ENCODE measurements at regions not wholly inside any gene's neighbourhood (a gene's known extent, or its start where the extent isn't known, plus 50 kb on each side); places are given as distances from the start of the nearest gene placed in this dataset.

DNA sequence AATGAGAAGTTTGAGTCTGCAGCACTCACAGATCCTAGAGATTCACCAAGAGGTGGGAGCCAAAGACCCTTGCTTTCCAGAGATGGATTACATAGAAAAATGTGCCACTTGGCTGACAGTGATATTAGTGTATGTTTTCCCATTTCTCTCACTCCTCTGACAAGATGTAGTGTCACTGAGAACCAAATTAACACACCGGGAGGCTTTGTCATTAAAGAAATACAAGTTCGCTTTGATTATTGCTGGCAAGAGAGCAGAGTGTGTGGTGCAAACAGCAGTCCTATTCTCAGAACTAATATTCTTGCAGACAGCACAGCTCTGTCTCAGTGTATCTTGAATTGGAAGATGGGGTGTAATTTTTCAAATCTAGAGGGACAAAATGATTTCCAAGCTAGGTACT is 171.6 kb upstream of the SETBP1 start:
- Histone ChIP-seq H3K27me3 (ENCODE audit: insufficient read depth in 3 of 3, low read length in 2 of 3) (no peaks in the 10 kb centered on the region), H3K4me1 (no peaks in the 10 kb centered on the region), H3K4me3 (no peak overlapping the region), H3K27ac (no peak overlapping the region), H3K36me3 (ENCODE audit: insufficient read depth in 1 of 2, low read depth in 1 of 2) (no peaks in the 10 kb centered on the region), H3K9me3 (no peaks in the 10 kb centered on the region)
- ATAC-seq (no peak), DNase-seq (no peak)
- 80 to 92% (median 88%) methylated on average over 2 of the region's 2 CpGs for WGBS, 3 donors
- intact Hi-C loops (cut with DNase I), result no loop called here
- TF ChIP-seq, protein P1, sequence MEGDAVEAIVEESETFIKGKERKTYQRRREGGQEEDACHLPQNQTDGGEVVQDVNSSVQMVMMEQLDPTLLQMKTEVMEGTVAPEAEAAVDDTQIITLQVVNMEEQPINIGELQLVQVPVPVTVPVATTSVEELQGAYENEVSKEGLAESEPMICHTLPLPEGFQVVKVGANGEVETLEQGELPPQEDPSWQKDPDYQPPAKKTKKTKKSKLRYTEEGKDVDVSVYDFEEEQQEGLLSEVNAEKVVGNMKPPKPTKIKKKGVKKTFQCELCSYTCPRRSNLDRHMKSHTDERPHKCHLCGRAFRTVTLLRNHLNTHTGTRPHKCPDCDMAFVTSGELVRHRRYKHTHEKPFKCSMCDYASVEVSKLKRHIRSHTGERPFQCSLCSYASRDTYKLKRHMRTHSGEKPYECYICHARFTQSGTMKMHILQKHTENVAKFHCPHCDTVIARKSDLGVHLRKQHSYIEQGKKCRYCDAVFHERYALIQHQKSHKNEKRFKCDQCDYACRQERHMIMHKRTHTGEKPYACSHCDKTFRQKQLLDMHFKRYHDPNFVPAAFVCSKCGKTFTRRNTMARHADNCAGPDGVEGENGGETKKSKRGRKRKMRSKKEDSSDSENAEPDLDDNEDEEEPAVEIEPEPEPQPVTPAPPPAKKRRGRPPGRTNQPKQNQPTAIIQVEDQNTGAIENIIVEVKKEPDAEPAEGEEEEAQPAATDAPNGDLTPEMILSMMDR (IDR thresholded peaks at IDR 0.05), result no peak

DNA sequence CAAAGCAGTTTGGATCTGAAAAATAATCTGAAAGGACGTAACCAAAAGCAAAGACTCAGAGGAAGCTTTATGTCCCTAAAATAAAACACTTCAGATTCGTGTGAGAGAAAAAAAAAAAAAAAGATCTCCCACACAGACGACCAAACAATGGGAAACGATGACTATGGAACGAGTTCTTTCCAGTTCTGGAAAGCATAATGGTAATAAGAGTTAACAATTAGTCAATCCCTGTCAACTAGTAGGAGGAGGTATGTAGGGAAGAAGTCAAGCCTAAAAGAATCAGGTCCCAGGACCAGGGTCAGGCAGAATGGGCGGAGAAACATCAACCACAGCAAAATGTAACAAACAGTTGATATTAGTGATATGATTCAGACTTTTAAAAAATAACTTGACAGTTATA is 170.3 kb upstream of the SETBP1 start:
- TF ChIP-seq, protein P1 (IDR thresholded peaks at IDR 0.05), result no peak
- H3K36me3 ChIP-seq (ENCODE audit: insufficient read depth in 1 of 2, low read depth in 1 of 2), result no peaks in the 10 kb centered on the region
- intact Hi-C loops (cut with DNase I), result no loop called here
- H3K4me3 ChIP-seq, result no peak overlapping the region
- no peak for ATAC-seq
- no peak overlapping the region for H3K27ac ChIP-seq
- no peaks in the 10 kb centered on the region for H3K27me3 ChIP-seq (ENCODE audit: insufficient read depth in 3 of 3, low read length in 2 of 3)
- no peak for DNase-seq
- H3K4me1 ChIP-seq, result no peaks in the 10 kb centered on the region
- H3K9me3 ChIP-seq, result no peaks in the 10 kb centered on the region
- WGBS, 3 donors, result 42 to 53% (median 48%) methylated on average over 6 of the region's 6 CpGs

DNA sequence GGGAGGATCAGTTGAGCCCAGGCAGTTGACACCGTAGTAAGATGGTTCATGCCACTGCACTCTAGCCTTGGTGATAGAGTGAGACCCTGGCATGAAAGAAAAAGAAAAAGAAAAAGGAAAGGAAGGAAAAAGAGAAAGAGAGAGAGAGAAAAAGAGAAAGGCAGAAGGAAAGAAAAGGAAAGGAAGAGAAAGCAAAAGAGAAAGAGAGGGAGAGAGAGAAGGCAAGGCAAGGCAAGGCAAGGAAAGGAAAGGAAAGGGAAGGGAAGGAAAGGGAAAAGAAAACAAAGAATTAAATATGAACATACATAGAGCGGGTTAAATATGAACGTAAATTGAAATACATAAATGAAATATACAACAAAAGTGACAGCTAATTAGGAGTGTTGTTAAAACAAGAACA is 167.5 kb upstream of the SETBP1 start:
- WGBS, 3 donors, result 93 to 97% (median 93%) methylated on average over 3 of the region's 3 CpGs
- no peak for ATAC-seq
- H3K4me3 ChIP-seq, result no peak overlapping the region
- no peaks in the 10 kb centered on the region for H3K4me1 ChIP-seq
- H3K9me3 ChIP-seq, result no peaks in the 10 kb centered on the region
- TF ChIP-seq, protein P1 (IDR thresholded peaks at IDR 0.05), result no peak
- no peaks in the 10 kb centered on the region for H3K27me3 ChIP-seq (ENCODE audit: insufficient read depth in 3 of 3, low read length in 2 of 3)
- intact Hi-C loops (cut with DNase I), result no loop called here
- H3K27ac ChIP-seq, result no peak overlapping the region
- no peak for DNase-seq
- no peaks in the 10 kb centered on the region for H3K36me3 ChIP-seq (ENCODE audit: insufficient read depth in 1 of 2, low read depth in 1 of 2)

DNA sequence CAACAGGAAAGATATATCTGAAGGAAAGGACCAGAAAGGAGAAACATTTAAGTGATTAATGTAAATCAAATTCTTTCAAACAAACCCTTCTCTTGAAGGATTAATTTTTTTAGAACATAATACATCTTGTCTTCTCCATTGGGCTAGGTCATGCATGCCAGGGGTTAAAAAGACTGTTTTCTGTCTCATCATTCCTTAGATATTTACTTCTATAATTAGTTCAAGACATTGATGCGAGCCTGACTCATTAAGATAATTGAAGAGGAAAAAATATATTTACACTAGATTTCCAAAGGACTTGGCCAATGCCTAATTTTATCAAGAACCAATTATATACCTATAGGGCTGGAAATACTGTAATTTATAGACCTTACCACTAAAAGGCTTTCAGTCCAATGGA is 166.6 kb upstream of the SETBP1 start:
- no peaks in the 10 kb centered on the region for H3K9me3 ChIP-seq
- ATAC-seq, result no peak
- DNase-seq, result no peak
- H3K4me3 ChIP-seq, result no peak overlapping the region
- TF ChIP-seq, protein P1 (IDR thresholded peaks at IDR 0.05), result no peak
- intact Hi-C loops (cut with DNase I), result no loop called here
- no peak overlapping the region for H3K27ac ChIP-seq
- no peaks in the 10 kb centered on the region for H3K4me1 ChIP-seq
- 43 to 70% (median 66%) methylated on average over 1 of the region's 1 CpG for WGBS, 3 donors
- H3K27me3 ChIP-seq (ENCODE audit: insufficient read depth in 3 of 3, low read length in 2 of 3), result no peaks in the 10 kb centered on the region
- no peaks in the 10 kb centered on the region for H3K36me3 ChIP-seq (ENCODE audit: insufficient read depth in 1 of 2, low read depth in 1 of 2)

DNA sequence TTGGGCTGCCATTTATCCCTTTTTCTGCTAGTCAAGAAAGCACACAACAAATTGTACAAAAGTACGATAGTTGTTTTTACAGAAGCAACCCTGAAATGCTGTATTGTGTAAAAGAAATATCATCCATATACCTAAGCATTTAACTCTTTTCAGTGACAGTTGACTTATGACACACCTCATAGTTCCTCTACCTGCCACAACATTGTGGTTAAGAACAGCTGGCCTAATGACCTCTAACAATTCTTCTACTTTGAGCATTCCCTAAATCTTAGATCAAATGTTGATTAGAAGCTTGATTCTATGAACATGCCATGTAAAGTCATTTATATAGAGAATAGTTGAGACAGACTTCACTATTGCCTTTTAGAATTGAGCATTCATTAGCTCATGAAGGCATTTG is 165.9 kb upstream of the SETBP1 start:
- intact Hi-C loops (cut with DNase I), result no loop called here
- DNase-seq, result no peak
- no peak overlapping the region for H3K4me3 ChIP-seq
- no peak for ATAC-seq
- no peaks in the 10 kb centered on the region for H3K9me3 ChIP-seq
- H3K4me1 ChIP-seq, result no peaks in the 10 kb centered on the region
- 92 to 100% (median 96%) methylated on average over 1 of the region's 1 CpG for WGBS, 3 donors
- TF ChIP-seq, protein P1 (IDR thresholded peaks at IDR 0.05), result no peak
- no peaks in the 10 kb centered on the region for H3K27me3 ChIP-seq (ENCODE audit: insufficient read depth in 3 of 3, low read length in 2 of 3)
- H3K27ac ChIP-seq, result no peak overlapping the region
- no peaks in the 10 kb centered on the region for H3K36me3 ChIP-seq (ENCODE audit: insufficient read depth in 1 of 2, low read depth in 1 of 2)
